ENCODE measurements at regions not wholly inside any gene's neighbourhood (a gene's known extent, or its start where the extent isn't known, plus 50 kb on each side); places are given as distances from the start of the nearest gene placed in this dataset.

- Histone ChIP-seq H3K36me3 (ENCODE audit: insufficient read depth in 1 of 2, low read depth in 1 of 2) (no peaks in the 10 kb centered on the region), H3K9me3 (no peaks in the 10 kb centered on the region), H3K4me1 (no peaks in the 10 kb centered on the region), H3K4me3 (no peak overlapping the region), H3K27me3 (ENCODE audit: insufficient read depth in 3 of 3, low read length in 2 of 3) (no peaks in the 10 kb centered on the region), H3K27ac (no peak overlapping the region)
- ATAC-seq (no peak), DNase-seq (no peak)
- intact Hi-C loops (cut with DNase I): no loop called here
- no peak for TF ChIP-seq CTCF (IDR thresholded peaks at IDR 0.05)
- WGBS, 3 donors: 37 to 46% (median 44%) methylated on average over 3 of the region's 3 CpGs
Measured at GRCh38 chr1:14263225-14263624, 335.3 kb upstream of the KAZN start.

GRCh38 chr1:14263671-14264070 is 334.8 kb upstream of the KAZN start:
- intact Hi-C loops (cut with DNase I): no loop called here
- Histone ChIP-seq H3K9me3 (no peaks in the 10 kb centered on the region), H3K27me3 (ENCODE audit: insufficient read depth in 3 of 3, low read length in 2 of 3) (no peaks in the 10 kb centered on the region), H3K36me3 (ENCODE audit: insufficient read depth in 1 of 2, low read depth in 1 of 2) (no peaks in the 10 kb centered on the region), H3K4me3 (no peak overlapping the region), H3K27ac (no peak overlapping the region), H3K4me1 (no peaks in the 10 kb centered on the region)
- ATAC-seq: no peak
- 20 to 27% (median 21%) methylated on average over 3 of the region's 3 CpGs for WGBS, 3 donors
- no peak for TF ChIP-seq CTCF (IDR thresholded peaks at IDR 0.05)
- no peak for DNase-seq

DNA sequence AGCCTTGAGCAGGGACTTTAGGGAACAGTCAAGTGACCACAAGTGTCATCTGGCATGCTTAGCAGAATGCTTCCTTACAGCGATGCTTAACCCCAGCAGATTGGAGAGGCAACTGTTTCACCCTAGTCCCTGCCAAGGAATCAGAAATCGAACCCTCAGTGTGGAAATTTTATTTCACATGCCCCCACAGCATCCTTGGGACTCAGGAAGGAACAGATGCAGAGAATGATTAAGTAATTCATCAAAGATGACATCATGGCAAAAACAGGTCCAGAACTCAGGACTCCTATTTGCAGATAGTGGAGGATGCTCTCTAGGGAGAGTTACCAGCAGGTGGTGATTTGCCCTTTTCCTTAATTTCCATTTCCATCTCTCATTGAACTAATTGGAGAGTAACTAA is 333.0 kb upstream of the KAZN start:
- intact Hi-C loops (cut with DNase I): no loop called here

DNA sequence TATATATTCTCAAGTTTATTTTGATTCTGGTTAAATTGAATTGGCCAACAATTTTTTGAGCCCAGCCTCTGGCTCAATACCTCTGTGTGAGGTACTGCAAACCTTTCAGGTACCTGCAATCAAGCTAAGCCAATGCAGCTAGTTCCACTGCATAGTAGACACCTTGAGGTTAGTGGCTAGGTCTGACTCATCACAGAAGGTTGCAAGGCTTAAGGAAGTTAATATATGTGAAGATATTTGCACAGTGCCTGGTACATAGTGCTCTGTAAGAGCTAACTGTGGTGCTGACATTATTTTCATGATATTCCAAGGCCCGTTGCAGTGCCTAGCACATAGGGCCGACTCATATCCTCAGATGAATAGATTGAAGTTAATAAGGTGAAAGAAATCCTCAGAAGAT is 330.5 kb upstream of the KAZN start:
- Histone ChIP-seq H3K4me1 (no peaks in the 10 kb centered on the region), H3K27me3 (ENCODE audit: insufficient read depth in 3 of 3, low read length in 2 of 3) (no peaks in the 10 kb centered on the region), H3K36me3 (ENCODE audit: insufficient read depth in 1 of 2, low read depth in 1 of 2) (no peaks in the 10 kb centered on the region), H3K4me3 (no peak overlapping the region), H3K27ac (no peak overlapping the region), H3K9me3 (no peaks in the 10 kb centered on the region)
- DNase-seq (no peak), ATAC-seq (no peak)
- 79 to 91% (median 87%) methylated on average over 2 of the region's 2 CpGs for WGBS, 3 donors
- intact Hi-C loops (cut with DNase I): no loop called here
- TF ChIP-seq CTCF (IDR thresholded peaks at IDR 0.05): no peak

More for the DNA sequence above, 333.0 kb upstream of the KAZN start:
- H3K36me3 ChIP-seq (ENCODE audit: insufficient read depth in 1 of 2, low read depth in 1 of 2): no peaks in the 10 kb centered on the region
- H3K27me3 ChIP-seq (ENCODE audit: insufficient read depth in 3 of 3, low read length in 2 of 3): no peaks in the 10 kb centered on the region
- no peak overlapping the region for H3K27ac ChIP-seq
- ATAC-seq (no peak), DNase-seq (no peak)
- WGBS, 3 donors: 32 to 39% (median 36%) methylated on average over 2 of the region's 2 CpGs
- TF ChIP-seq CTCF (IDR thresholded peaks at IDR 0.05): no peak
- H3K4me3 ChIP-seq: no peak overlapping the region
- no peaks in the 10 kb centered on the region for H3K9me3 ChIP-seq
- H3K4me1 ChIP-seq: no peaks in the 10 kb centered on the region

DNA sequence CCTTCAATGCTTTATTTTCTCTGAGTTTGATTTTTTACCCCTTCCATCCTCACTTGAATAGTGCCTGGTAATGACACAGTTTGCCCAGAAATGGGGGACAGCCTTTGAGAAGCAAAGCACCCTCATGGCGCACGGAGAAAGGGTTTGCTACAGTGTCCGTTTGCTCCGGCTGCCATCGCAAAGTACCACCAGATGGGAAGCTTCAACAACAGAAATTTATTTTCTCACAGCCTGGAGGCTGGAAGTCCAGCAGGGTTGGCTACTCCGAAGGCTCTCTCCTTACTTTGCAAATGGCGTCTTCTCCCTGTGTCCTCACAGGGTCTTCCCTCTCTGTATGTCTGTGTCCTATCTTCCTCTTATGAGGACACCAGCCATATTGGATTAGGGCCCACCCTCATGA is 327.7 kb upstream of the KAZN start:
- WGBS, 3 donors: 88 to 93% (median 89%) methylated on average over 7 of the region's 7 CpGs
- ATAC-seq: no peak
- Histone ChIP-seq H3K36me3 (ENCODE audit: insufficient read depth in 1 of 2, low read depth in 1 of 2) (no peaks in the 10 kb centered on the region), H3K4me1 (no peaks in the 10 kb centered on the region), H3K27me3 (ENCODE audit: insufficient read depth in 3 of 3, low read length in 2 of 3) (no peaks in the 10 kb centered on the region), H3K9me3 (no peaks in the 10 kb centered on the region), H3K4me3 (no peak overlapping the region), H3K27ac (no peak overlapping the region)
- no peak for DNase-seq
- intact Hi-C loops (cut with DNase I): no loop called here
- no peak for TF ChIP-seq CTCF (IDR thresholded peaks at IDR 0.05)

Data from psoas muscle (tissue), 7 donors.